Peyer's patch (tissue), 4 donors: ENCODE measurements at regions not wholly inside any gene's neighbourhood (a gene's known extent, or its start where the extent isn't known, plus 50 kb on each side); places are given as distances from the start of the nearest gene placed in this dataset.

Experiments used
- DNase-seq, 3 donors: peaks; one replicate each; pipeline ENCODE4 v3.0.0-alpha.2; 2017 to 2019
- H3K27ac ChIP-seq, 4 donors: fragments of 200-600 bp; sonication (generic); one replicate each; pipeline ENCODE4 v1.5.1; 2016 to 2019
- H3K27me3 ChIP-seq, 2 donors: fragments of 200-600 bp; sonication (generic); one replicate each; pipeline ENCODE4 v1.5.1; 2019
- H3K36me3 ChIP-seq, 3 donors: fragments of 200-600 bp; sonication (generic); one replicate each; pipeline ENCODE4 v1.5.1; 2016 to 2019
- H3K4me1 ChIP-seq, 4 donors: fragments of 200-600 bp; sonication (generic); one replicate each; pipeline ENCODE4 v1.5.1; 2016 to 2019
- H3K4me3 ChIP-seq, 4 donors: fragments of 200-600 bp; sonication (generic); 1 replicate in 3 of 4; 2 replicates in 1 of 4; pipeline ENCODE4 v1.5.1; 2016 to 2019; ENCODE audit warnings: mild to moderate bottlenecking in 1 of 4
- H3K9me3 ChIP-seq, 4 donors: fragments of 200-600 bp; sonication (generic); one replicate each; pipeline ENCODE4 v1.5.1; 2016 to 2019; ENCODE audit warnings: mild to moderate bottlenecking in 1 of 4
- POLR2A ChIP-seq, 2 donors: fragments of 450-650 bp; IDR thresholded peaks; one replicate each; pipeline ENCODE4 v1.5.1; 2017; ENCODE audit warnings: antibody characterized with exemption in 2 of 2, mild to moderate bottlenecking in 2 of 2, moderate library complexity in 2 of 2
- TF ChIP-seq, protein P1 (sequence below), 6 experiments: fragments of 450-650 bp in 4 of 6; fragments of 200-600 bp in 2 of 6; sonication (generic) in 1 of 6; IDR thresholded peaks; one replicate each; pipeline ENCODE4 v1.5.1; 2017 to 2019; ENCODE audit warnings: antibody characterized with exemption in 6 of 6, mild to moderate bottlenecking in 3 of 6, moderate library complexity in 1 of 6

DNA sequence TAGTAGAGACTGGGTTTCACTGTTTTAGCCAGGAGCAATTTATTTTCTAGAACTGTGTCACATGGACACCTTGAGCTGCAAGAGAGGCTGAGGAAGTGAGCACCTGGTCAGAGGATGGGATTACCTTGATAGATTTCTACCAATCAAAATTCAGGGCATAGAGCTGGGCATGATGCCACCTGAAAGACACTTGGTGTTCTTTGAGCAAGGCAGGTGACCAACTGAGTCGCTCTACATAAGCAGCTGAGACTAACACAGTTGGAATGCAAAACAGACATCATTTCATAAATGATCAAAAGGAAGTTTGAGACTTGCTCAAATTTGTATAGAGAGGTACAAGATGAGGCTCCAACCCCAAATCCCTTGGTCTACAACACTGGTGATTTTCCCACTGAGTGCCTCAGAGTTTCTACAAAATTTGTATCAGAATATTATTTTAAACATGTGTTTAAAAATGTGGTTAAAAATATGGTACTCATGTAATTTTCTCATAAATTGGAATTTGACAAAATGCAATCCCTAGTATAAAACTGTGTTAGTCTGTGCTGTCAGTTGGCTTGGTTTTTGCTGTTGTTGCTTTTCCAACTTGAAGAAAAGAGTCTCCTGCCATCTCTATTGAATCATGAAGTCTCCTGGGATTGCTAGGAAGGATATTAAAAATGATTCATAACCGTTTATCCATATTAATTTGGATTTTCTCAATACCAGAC, 156.4 kb upstream of the MDFIC start:
- H3K9me3 ChIP-seq: no peaks in the 10 kb centered on the region
- no peaks in the 10 kb centered on the region for H3K27me3 ChIP-seq
- H3K4me3 ChIP-seq: no peak overlapping the region
- H3K4me1 ChIP-seq: no peaks in the 10 kb centered on the region
- no peaks in the 10 kb centered on the region for H3K36me3 ChIP-seq
- H3K27ac ChIP-seq: no peak overlapping the region
- DNase-seq: no peak
- TF ChIP-seq POLR2A (IDR thresholded peaks at IDR 0.05): no peak
- TF ChIP-seq, protein P1, sequence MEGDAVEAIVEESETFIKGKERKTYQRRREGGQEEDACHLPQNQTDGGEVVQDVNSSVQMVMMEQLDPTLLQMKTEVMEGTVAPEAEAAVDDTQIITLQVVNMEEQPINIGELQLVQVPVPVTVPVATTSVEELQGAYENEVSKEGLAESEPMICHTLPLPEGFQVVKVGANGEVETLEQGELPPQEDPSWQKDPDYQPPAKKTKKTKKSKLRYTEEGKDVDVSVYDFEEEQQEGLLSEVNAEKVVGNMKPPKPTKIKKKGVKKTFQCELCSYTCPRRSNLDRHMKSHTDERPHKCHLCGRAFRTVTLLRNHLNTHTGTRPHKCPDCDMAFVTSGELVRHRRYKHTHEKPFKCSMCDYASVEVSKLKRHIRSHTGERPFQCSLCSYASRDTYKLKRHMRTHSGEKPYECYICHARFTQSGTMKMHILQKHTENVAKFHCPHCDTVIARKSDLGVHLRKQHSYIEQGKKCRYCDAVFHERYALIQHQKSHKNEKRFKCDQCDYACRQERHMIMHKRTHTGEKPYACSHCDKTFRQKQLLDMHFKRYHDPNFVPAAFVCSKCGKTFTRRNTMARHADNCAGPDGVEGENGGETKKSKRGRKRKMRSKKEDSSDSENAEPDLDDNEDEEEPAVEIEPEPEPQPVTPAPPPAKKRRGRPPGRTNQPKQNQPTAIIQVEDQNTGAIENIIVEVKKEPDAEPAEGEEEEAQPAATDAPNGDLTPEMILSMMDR (IDR thresholded peaks at IDR 0.05): no peak

DNA sequence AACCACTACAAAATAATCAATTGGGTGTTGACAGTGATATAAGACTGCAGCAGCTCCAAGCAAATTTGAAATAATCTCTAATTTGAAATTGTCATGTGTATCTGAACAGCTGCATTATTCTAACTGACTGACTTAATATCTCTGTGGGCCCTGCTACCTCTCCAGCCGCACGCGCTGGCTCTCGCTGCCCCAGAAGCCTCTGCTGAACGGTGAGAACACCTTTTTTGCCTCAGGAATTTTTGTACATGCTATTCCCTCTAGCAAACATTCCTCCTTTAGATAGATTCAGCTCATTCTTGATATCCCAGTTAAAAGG, 155.9 kb upstream of the MDFIC start:
- H3K9me3 ChIP-seq: no peaks in the 10 kb centered on the region
- H3K27ac ChIP-seq: no peak overlapping the region
- H3K4me1 ChIP-seq: no peaks in the 10 kb centered on the region
- TF ChIP-seq, protein P1 (IDR thresholded peaks at IDR 0.05): no peak
- no peak for TF ChIP-seq POLR2A (IDR thresholded peaks at IDR 0.05)
- no peaks in the 10 kb centered on the region for H3K36me3 ChIP-seq
- H3K4me3 ChIP-seq: no peak overlapping the region
- H3K27me3 ChIP-seq: no peaks in the 10 kb centered on the region
- DNase-seq: no peak

DNA sequence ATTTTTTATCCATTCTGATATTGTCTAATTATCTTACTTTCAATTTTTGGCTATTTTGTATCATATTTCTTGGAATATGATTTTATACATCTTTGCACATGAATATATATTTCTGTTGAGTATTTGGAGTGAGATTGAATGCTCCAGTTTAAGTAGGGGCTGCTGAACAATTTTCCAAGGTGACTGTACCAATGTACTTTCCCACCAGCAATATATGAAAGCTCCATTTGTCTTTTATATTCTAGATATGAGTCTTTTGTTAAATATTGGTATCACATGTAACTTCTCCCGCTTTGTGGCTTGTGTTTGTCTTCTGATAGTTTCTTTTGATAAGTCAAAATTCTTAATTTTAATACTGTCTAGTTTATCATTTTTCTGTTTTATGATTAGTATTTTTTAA, 144.6 kb upstream of the MDFIC start:
- no peaks in the 10 kb centered on the region for H3K36me3 ChIP-seq
- no peak overlapping the region for H3K27ac ChIP-seq
- DNase-seq: no peak
- H3K27me3 ChIP-seq: no peaks in the 10 kb centered on the region
- H3K4me1 ChIP-seq: no peaks in the 10 kb centered on the region
- H3K9me3 ChIP-seq: no peaks in the 10 kb centered on the region
- TF ChIP-seq, protein P1 (IDR thresholded peaks at IDR 0.05): no peak
- no peak for TF ChIP-seq POLR2A (IDR thresholded peaks at IDR 0.05)
- H3K4me3 ChIP-seq: no peak overlapping the region

DNA sequence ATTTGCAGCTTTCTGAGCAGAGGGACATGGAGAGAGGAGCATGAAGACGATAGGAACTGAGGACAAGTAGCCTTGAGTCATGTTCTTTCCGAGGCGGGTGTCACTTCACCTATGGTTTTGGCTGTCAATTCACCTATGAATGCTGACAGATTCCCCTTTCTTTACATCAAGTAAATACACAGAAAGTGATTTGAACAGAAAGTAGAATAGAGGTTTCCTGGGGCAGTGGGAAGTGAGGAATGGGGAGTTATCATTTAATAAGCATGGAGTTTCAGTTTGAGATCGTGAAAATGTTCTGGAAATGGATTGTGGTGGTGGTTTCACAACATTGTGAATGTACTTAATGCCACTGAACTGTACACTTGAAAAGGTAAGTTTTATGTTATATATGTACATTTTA, 138.4 kb upstream of the MDFIC start:
- H3K4me3 ChIP-seq: no peak overlapping the region
- no peaks in the 10 kb centered on the region for H3K9me3 ChIP-seq
- H3K4me1 ChIP-seq: no peaks in the 10 kb centered on the region
- H3K27me3 ChIP-seq: no peaks in the 10 kb centered on the region
- DNase-seq: no peak
- no peaks in the 10 kb centered on the region for H3K36me3 ChIP-seq
- TF ChIP-seq POLR2A (IDR thresholded peaks at IDR 0.05): no peak
- TF ChIP-seq, protein P1 (IDR thresholded peaks at IDR 0.05): no peak
- H3K27ac ChIP-seq: no peak overlapping the region

DNA sequence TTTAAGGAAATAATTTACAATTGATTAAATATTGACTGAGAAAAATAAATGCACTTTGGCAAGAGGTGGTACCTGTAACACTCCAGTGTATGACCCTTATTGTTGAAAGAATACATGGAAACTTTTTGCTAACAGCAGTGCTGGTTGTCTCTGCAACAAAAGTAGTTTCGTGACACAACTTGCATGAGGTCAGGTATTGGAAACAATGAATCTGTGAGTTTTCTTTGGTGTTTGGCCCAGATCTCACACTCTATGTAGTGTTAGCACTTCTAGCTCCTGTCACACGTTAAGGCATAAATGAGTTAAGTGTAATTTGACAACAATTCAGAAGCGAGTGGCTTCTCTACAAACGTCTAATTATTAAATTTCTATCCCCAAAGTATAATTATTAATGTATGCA, 137.7 kb upstream of the MDFIC start:
- Histone ChIP-seq H3K27ac (no peak overlapping the region), H3K9me3 (no peaks in the 10 kb centered on the region), H3K27me3 (no peaks in the 10 kb centered on the region), H3K4me1 (no peaks in the 10 kb centered on the region), H3K4me3 (no peak overlapping the region), H3K36me3 (no peaks in the 10 kb centered on the region)
- no peak for DNase-seq
- TF ChIP-seq, protein P1 (IDR thresholded peaks at IDR 0.05): no peak
- no peak for TF ChIP-seq POLR2A (IDR thresholded peaks at IDR 0.05)

DNA sequence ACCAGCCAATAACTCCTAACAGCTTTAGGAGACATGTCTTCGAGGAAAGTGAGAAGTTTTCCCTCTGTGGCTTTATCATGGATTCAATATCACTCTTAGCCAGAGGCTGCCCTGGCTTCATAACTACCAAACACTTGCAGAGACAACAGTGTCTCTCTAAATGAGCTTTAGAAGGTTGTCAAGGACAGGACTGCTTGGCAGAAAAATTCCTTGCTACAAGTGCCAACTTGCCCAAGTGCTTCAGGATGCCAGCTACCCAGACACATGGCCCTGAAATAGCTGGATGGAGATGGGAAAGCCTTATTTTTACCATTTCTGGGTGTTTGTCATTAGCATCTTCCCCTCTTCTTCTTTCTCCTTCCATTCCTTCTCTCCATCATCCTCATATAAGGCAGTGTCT, 137.1 kb upstream of the MDFIC start:
- TF ChIP-seq, protein P1 (IDR thresholded peaks at IDR 0.05): no peak
- TF ChIP-seq POLR2A (IDR thresholded peaks at IDR 0.05): no peak
- no peak overlapping the region for H3K27ac ChIP-seq
- no peak overlapping the region for H3K4me3 ChIP-seq

More for the DNA sequence above, 137.1 kb upstream of the MDFIC start:
- Histone ChIP-seq H3K4me1 (no peaks in the 10 kb centered on the region), H3K9me3 (no peaks in the 10 kb centered on the region), H3K36me3 (no peaks in the 10 kb centered on the region), H3K27me3 (no peaks in the 10 kb centered on the region)
- DNase-seq: no peak
